Right lobe of liver (tissue), 6 donors: ENCODE measurements at regions not wholly inside any gene's neighbourhood (a gene's known extent, or its start where the extent isn't known, plus 50 kb on each side); places are given as distances from the start of the nearest gene placed in this dataset.

Experiments
- ATAC-seq, 4 donors: fragments of 200-7000 bp; cut with Tn5 transposase; one replicate each; pipeline ENCODE4 v1.9.1; 2020; ENCODE audit warnings: mild to moderate bottlenecking in 4 of 4, moderate library complexity in 4 of 4
- DNase-seq, 3 donors: peaks; one replicate each; pipeline ENCODE4 v3.0.0-alpha.2; 2020
- H3K27ac ChIP-seq, 3 donors: fragments of 200-600 bp; one replicate each; pipeline ENCODE4 v1.8.0; 2022
- H3K27me3 ChIP-seq, 2 donors: fragments of 200-600 bp; one replicate each; pipeline ENCODE4 v1.8.0; 2022
- H3K36me3 ChIP-seq, 4 donors: fragments of 200-600 bp; sonication (generic) in 1 of 4; one replicate each; pipeline versions ENCODE4 v1.5.1 to v1.8.0; 2017 to 2022; ENCODE audit warnings: control low read depth in 1 of 4
- H3K4me1 ChIP-seq, 4 donors: fragments of 200-600 bp; sonication (generic) in 1 of 4; one replicate each; pipeline versions ENCODE4 v1.5.1 to v1.8.0; 2017 to 2022; ENCODE audit warnings: control low read depth in 1 of 4
- H3K4me3 ChIP-seq, 3 donors: fragments of 200-600 bp; one replicate each; pipeline ENCODE4 v1.8.0; 2022
- H3K9me3 ChIP-seq, 4 donors: fragments of 200-600 bp; sonication (generic) in 1 of 4; one replicate each; pipeline versions ENCODE4 v1.5.1 to v1.8.0; 2017 to 2022; ENCODE audit warnings: control low read depth in 1 of 4
- CTCF ChIP-seq, 4 donors: fragments of 200-600 bp in 3 of 4; fragments of 450-650 bp in 1 of 4; IDR thresholded peaks; one replicate each; pipeline versions ENCODE4 v1.5.1 to v1.8.0; 2016 to 2022; ENCODE audit warnings: antibody characterized with exemption in 4 of 4, mild to moderate bottlenecking in 2 of 4
- POLR2A ChIP-seq: fragments of 450-650 bp; IDR thresholded peaks from one replicate; pipeline ENCODE4 v1.6.1; 2017; ENCODE audit warnings: antibody characterized with exemption, mild to moderate bottlenecking
- WGBS: methylation state at CpG from one replicate; pipeline ENCODE4 v1.1.6; 2018; ENCODE audit warnings: low coverage, low lambda C conversion rate; ENCODE audit not compliant: insufficient coverage; ENCODE audit errors: missing lambda C conversion rate; 5-methylcytosine and 5-hydroxymethylcytosine counted together
- intact Hi-C, 2 donors: fragments of 100-400 bp; cut with DNase I; formaldehyde crosslinking; loops; one replicate each; pipeline versions ENCODE4 v1.11.2 to v1.14.1; 2022
- donor health status: DM: no; HTN: yes; CAD: no.
- donor health status: DM: no; HTN: no; CAD: no.
- donor health status: DM: no; HTN: no; CAD: no.
- donor health status: DM: no; HTN: yes; CAD: no.
- donor health status: DM: no; HTN: yes; CAD: no.

GRCh38 chr2:237229905-237230304 is 144.2 kb downstream of the COPS8 start:
- no peak for TF ChIP-seq POLR2A
- TF ChIP-seq CTCF (IDR thresholded peaks at IDR 0.05): no peak
- WGBS: no CpG with 5 or more reads among the region's 2 CpGs
- Histone ChIP-seq H3K4me1 (no peaks in the 10 kb centered on the region), H3K36me3 (no peaks in the 10 kb centered on the region), H3K9me3 (no peaks in the 10 kb centered on the region), H3K4me3 (no peak overlapping the region), H3K27ac (no peak overlapping the region), H3K27me3 (no peaks in the 10 kb centered on the region)
- DNase-seq (no peak), ATAC-seq (no peak)
- intact Hi-C loops: no loop called here

- no peaks in the 10 kb centered on the region for H3K27me3 ChIP-seq
- H3K4me3 ChIP-seq: no peak overlapping the region
- no peak overlapping the region for H3K27ac ChIP-seq
- DNase-seq: no peak
- intact Hi-C loops: no loop called here
- TF ChIP-seq POLR2A (no peak), CTCF (IDR thresholded peaks at IDR 0.05) (no peak)
- H3K9me3 ChIP-seq: no peaks in the 10 kb centered on the region
- WGBS: 100% methylated on average over 1 of the region's 3 CpGs
- no peak for ATAC-seq
- no peaks in the 10 kb centered on the region for H3K36me3 ChIP-seq
- H3K4me1 ChIP-seq: no peaks in the 10 kb centered on the region
Observed at GRCh38 chr2:237230355-237230754, 144.7 kb downstream of the COPS8 start.

GRCh38 chr2:237231593-237231992 is 145.9 kb downstream of the COPS8 start:
- no peak for DNase-seq
- H3K27ac ChIP-seq: no peak overlapping the region
- WGBS: 46% methylated on average over 3 of the region's 9 CpGs
- H3K4me1 ChIP-seq: peaks cover 0 to 4% (median 0%) of the 10 kb centered on the region in 4 donors
- H3K9me3 ChIP-seq: no peaks in the 10 kb centered on the region
- intact Hi-C loops: no loop called here
- H3K27me3 ChIP-seq: no peaks in the 10 kb centered on the region
- TF ChIP-seq CTCF (IDR thresholded peaks at IDR 0.05): no peak
- TF ChIP-seq POLR2A: no peak
- H3K4me3 ChIP-seq: no peak overlapping the region
- ATAC-seq: no peak
- H3K36me3 ChIP-seq: no peaks in the 10 kb centered on the region

GRCh38 chr2:237232166-237232565 is 146.5 kb downstream of the COPS8 start:
- ATAC-seq (no peak), DNase-seq (no peak)
- Histone ChIP-seq H3K4me1 (peaks cover 0 to 4% (median 0%) of the 10 kb centered on the region in 4 donors), H3K27me3 (no peaks in the 10 kb centered on the region), H3K4me3 (no peak overlapping the region), H3K9me3 (no peaks in the 10 kb centered on the region), H3K27ac (no peak overlapping the region), H3K36me3 (no peaks in the 10 kb centered on the region)
- intact Hi-C loops: no loop called here
- TF ChIP-seq CTCF (IDR thresholded peaks at IDR 0.05) (no peak), POLR2A (no peak)

GRCh38 chr2:237234268-237234667 is 148.6 kb downstream of the COPS8 start:
- peaks cover 0 to 4% (median 0%) of the 10 kb centered on the region in 4 donors for H3K4me1 ChIP-seq
- DNase-seq (no peak), ATAC-seq (no peak)
- no peak overlapping the region for H3K4me3 ChIP-seq
- no peak for TF ChIP-seq CTCF (IDR thresholded peaks at IDR 0.05)
- H3K9me3 ChIP-seq: no peaks in the 10 kb centered on the region
- intact Hi-C loops: no loop called here
- no peaks in the 10 kb centered on the region for H3K27me3 ChIP-seq
- WGBS: 72% methylated on average over 2 of the region's 2 CpGs
- H3K27ac ChIP-seq: no peak overlapping the region
- no peaks in the 10 kb centered on the region for H3K36me3 ChIP-seq
